ENCODE measurements at regions not wholly inside any gene's neighbourhood (a gene's known extent, or its start where the extent isn't known, plus 50 kb on each side); places are given as distances from the start of the nearest gene placed in this dataset.

DNA sequence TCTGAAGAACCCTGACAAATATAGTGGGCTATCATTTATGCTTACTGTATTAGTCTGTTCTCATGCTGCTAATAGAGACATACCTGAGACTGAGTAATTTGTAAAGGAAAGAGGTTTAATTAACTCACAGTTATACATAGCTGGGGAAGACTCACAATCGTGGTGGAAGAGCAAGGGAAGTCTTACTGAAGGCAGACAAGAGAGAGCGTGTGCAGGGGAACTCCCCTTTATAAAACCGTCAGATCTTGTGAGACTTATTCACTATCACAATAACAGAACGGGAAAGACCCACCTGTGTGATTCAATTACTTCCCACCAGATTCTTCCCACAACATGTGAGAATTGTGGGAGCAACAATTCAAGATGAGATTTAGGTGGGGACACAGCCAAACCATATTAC, 526.8 kb upstream of the GOT2 start:
- H3K79me2 ChIP-seq (replicated peaks; ENCODE audit: insufficient read depth), result no peaks in the 10 kb centered on the region
- H3F3A ChIP-seq (replicated peaks; ENCODE audit: low read depth), result no peaks in the 10 kb centered on the region
- no peaks in the 10 kb centered on the region for H3K36me3 ChIP-seq (ENCODE audit: insufficient read depth)
- no peaks in the 10 kb centered on the region for H3K27me3 Mint-ChIP-seq (ENCODE audit: insufficient read depth, low read depth, poor library complexity)
- no peak overlapping the region for H3K4me3 Mint-ChIP-seq
- no peaks in the 10 kb centered on the region for H4K20me1 ChIP-seq (replicated peaks; ENCODE audit: insufficient read depth)
- H3K9me3 Mint-ChIP-seq, result no peaks in the 10 kb centered on the region
- H3K27ac Mint-ChIP-seq, result no peak overlapping the region
- H3K27me3 ChIP-seq (ENCODE audit: insufficient read depth), result no peaks in the 10 kb centered on the region
- no peak overlapping the region for H3K27ac ChIP-seq (ENCODE audit: low read depth)
- no peak overlapping the region for H2AFZ ChIP-seq
- H3K36me3 Mint-ChIP-seq (ENCODE audit: low read depth), result no peaks in the 10 kb centered on the region
- DNase-seq (ENCODE audit: low spot score), result no peak
- no peaks in the 10 kb centered on the region for H3K4me1 ChIP-seq (ENCODE audit: insufficient read depth)
- H3K4me1 Mint-ChIP-seq, result no peaks in the 10 kb centered on the region
- no peak overlapping the region for H3K4me2 ChIP-seq
- H3K4me3 ChIP-seq, result no peak overlapping the region
- no peaks in the 10 kb centered on the region for H3K9me2 ChIP-seq (ENCODE audit: insufficient read depth)
- no peak for ATAC-seq
- TF ChIP-seq NANOG (IDR thresholded peaks at IDR 0.05; ENCODE audit: borderline replicate concordance) (no peak), ZNF462 (CRISPR knock-in tag; IDR thresholded peaks at IDR 0.05) (no peak), ZNF331 (CRISPR knock-in tag; IDR thresholded peaks at IDR 0.05; ENCODE audit: low read depth) (no peak), POLR2AphosphoS5 (IDR thresholded peaks at IDR 0.05; ENCODE audit: low read depth) (no peak), ZNF114 (CRISPR knock-in tag; IDR thresholded peaks at IDR 0.05) (no peak), EZH2 (IDR thresholded peaks at IDR 0.05; ENCODE audit: low read depth, unreplicated experiment) (no peak), STAT1 (IDR thresholded peaks at IDR 0.05; ENCODE audit: unreplicated experiment) (no peak), CREB1 (CRISPR knock-in tag; IDR thresholded peaks at IDR 0.05; ENCODE audit: low read depth) (no peak), EZH2phosphoT487 (IDR thresholded peaks at IDR 0.05; ENCODE audit: unreplicated experiment) (no peak), JUNB (IDR thresholded peaks at IDR 0.05; ENCODE audit: unreplicated experiment) (no peak), REST (IDR thresholded peaks at IDR 0.05; ENCODE audit: unreplicated experiment) (no peak), ETS1 (IDR thresholded peaks at IDR 0.05) (no peak)
- TF ChIP-seq, protein P1, sequence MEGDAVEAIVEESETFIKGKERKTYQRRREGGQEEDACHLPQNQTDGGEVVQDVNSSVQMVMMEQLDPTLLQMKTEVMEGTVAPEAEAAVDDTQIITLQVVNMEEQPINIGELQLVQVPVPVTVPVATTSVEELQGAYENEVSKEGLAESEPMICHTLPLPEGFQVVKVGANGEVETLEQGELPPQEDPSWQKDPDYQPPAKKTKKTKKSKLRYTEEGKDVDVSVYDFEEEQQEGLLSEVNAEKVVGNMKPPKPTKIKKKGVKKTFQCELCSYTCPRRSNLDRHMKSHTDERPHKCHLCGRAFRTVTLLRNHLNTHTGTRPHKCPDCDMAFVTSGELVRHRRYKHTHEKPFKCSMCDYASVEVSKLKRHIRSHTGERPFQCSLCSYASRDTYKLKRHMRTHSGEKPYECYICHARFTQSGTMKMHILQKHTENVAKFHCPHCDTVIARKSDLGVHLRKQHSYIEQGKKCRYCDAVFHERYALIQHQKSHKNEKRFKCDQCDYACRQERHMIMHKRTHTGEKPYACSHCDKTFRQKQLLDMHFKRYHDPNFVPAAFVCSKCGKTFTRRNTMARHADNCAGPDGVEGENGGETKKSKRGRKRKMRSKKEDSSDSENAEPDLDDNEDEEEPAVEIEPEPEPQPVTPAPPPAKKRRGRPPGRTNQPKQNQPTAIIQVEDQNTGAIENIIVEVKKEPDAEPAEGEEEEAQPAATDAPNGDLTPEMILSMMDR (conservative IDR thresholded peaks at IDR 0.05; ENCODE audit: low read depth in 2 of 2), result no peak
